K562 (cell line): ENCODE measurements at regions not wholly inside any gene's neighbourhood (a gene's known extent, or its start where the extent isn't known, plus 50 kb on each side); places are given as distances from the start of the nearest gene placed in this dataset.

Experiments
- CHAMP1 ChIP-seq: fragments of 450-650 bp; IDR thresholded peaks from 2 replicates; pipeline ENCODE4 v1.6.1; 2016; ENCODE audit warnings: mild to moderate bottlenecking
- CUX1 ChIP-seq: fragments of 200-800 bp; sonication (Bioruptor generic); IDR thresholded peaks from 2 replicates; pipeline ENCODE4 v1.6.1; 2016; ENCODE audit warnings: missing genetic modification characterization, missing compliant biosample characterization
- CXXC5 ChIP-seq: fragments of 250-450 bp; sonication (Bioruptor Pico); IDR thresholded peaks from 2 replicates; pipeline ENCODE4 v1.8.0; 2022; ENCODE audit warnings: inconsistent platforms, mild to moderate bottlenecking, moderate library complexity
- MTA3 ChIP-seq: fragments of 450-650 bp; formaldehyde crosslinking; IDR thresholded peaks from 2 replicates; pipeline ENCODE4 v1.6.1; 2017; ENCODE audit warnings: mild to moderate bottlenecking, borderline replicate concordance
- NFATC3 ChIP-seq: fragments of 450-650 bp; IDR thresholded peaks from 2 replicates; pipeline ENCODE4 v1.6.1; 2017; ENCODE audit warnings: mild to moderate bottlenecking
- PCBP2 ChIP-seq: fragments of 200-400 bp; formaldehyde crosslinking; IDR thresholded peaks from 2 replicates; pipeline ENCODE4 v1.6.1; 2018; ENCODE audit warnings: low read length, low read depth, mild to moderate bottlenecking, moderate library complexity; ENCODE audit not compliant: poor library complexity, severe bottlenecking
- RBBP5 ChIP-seq: fragments of 200-600 bp; sonication (generic); IDR thresholded peaks from 2 replicates; pipeline ENCODE4 v1.6.1; 2012; ENCODE audit warnings: borderline replicate concordance, mild to moderate bottlenecking, low read length, control low read depth, inconsistent platforms; ENCODE audit not compliant: insufficient read depth, poor library complexity, severe bottlenecking
- SNAPC5 ChIP-seq: fragments of 250-450 bp; sonication (Bioruptor Pico); IDR thresholded peaks from 2 replicates; pipeline ENCODE4 v1.8.0; 2021; ENCODE audit warnings: moderate library complexity, mild to moderate bottlenecking, inconsistent platforms
- SRSF7 ChIP-seq: fragments of 200-400 bp; formaldehyde crosslinking; optimal IDR thresholded peaks from 2 replicates; pipeline ENCODE3; 2017; ENCODE audit warnings: mild to moderate bottlenecking, low read depth, low read length
- TBL1XR1 ChIP-seq, 2 experiments: IDR thresholded peaks; 2 replicates each; pipeline ENCODE4 v1.6.1; 2012; ENCODE audit warnings: improper control_type of control experiment in 2 of 2, low read length in 2 of 2, mild to moderate bottlenecking in 1 of 2
- TBP ChIP-seq: optimal IDR thresholded peaks from 2 replicates; pipeline ENCODE3; 2011; ENCODE audit warnings: low read depth, low read length, improper control_type of control experiment
- USF1 ChIP-seq: sonication (generic); formaldehyde crosslinking; IDR thresholded peaks from 2 replicates; pipeline ENCODE4 v1.9.0; 2022; ENCODE audit warnings: mild to moderate bottlenecking, missing genetic modification reagents
- USF2 ChIP-seq: sonication (generic); formaldehyde crosslinking; IDR thresholded peaks from 2 replicates; pipeline ENCODE4 v1.5.0; 2020; ENCODE audit warnings: missing genetic modification reagents
- ZBTB34 ChIP-seq: fragments of 250-450 bp; sonication (Bioruptor Pico); IDR thresholded peaks from 2 replicates; pipeline ENCODE4 v1.8.0; 2021; ENCODE audit warnings: mild to moderate bottlenecking, moderate library complexity
- ZKSCAN8 ChIP-seq: fragments of 200-800 bp; sonication (Bioruptor generic); IDR thresholded peaks from 2 replicates; pipeline ENCODE4 v1.6.1; 2016; ENCODE audit warnings: missing genetic modification characterization, missing compliant biosample characterization
- ZNF143 ChIP-seq: sonication (generic); formaldehyde crosslinking; IDR thresholded peaks from 2 replicates; pipeline ENCODE4 v1.9.0; 2022; ENCODE audit warnings: mild to moderate bottlenecking, missing genetic modification reagents

GRCh38 chr9:129476821-129477611 is 143.9 kb downstream of the C9orf50 start (continued):
- TF ChIP-seq RBBP5 (peak; percentile 52), ZKSCAN8 (CRISPR knock-in tag) (no peak), NFATC3 (no peak), SRSF7 (no peak), TBL1XR1 (IDR thresholded peaks at IDR 0.05; ENCODE audit: low read length in 2 of 2) (no peak; a peak in 1 of 4 replicates), USF2 (no peak; the same call in 1 of the 2 replicates), CHAMP1 (no peak), USF1 (CRISPR knock-in tag) (peak; percentile 39), TBP (no peak), ZBTB34 (CRISPR knock-in tag) (no peak), PCBP2 (no peak), CXXC5 (CRISPR knock-in tag) (peak; percentile 40; the same call in 1 of the 2 replicates), MTA3 (no peak), SNAPC5 (CRISPR knock-in tag) (no peak), ZNF143 (no peak), CUX1 (CRISPR knock-in tag) (0 out of 2 replicates have a peak, but pooled peaks have one; percentile 56)
